ENCODE measurements at regions not wholly inside any gene's neighbourhood (a gene's known extent, or its start where the extent isn't known, plus 50 kb on each side); places are given as distances from the start of the nearest gene placed in this dataset.

GRCh38 chr3:115246461-115247020 is 99.5 kb upstream of the ZBTB20 start:
- DNase-seq (no peak), ATAC-seq (peak; percentile 83)
- intact Hi-C loops (cut with micrococcal nuclease): no loop called here

- intact Hi-C loops (cut with micrococcal nuclease): no loop called here
- ATAC-seq (no peak), DNase-seq (no peak)
These were observed 101.2 kb upstream of the ZBTB20 start for GRCh38 chr3:115248274-115248673.

- intact Hi-C loops (cut with micrococcal nuclease): no loop called here
- no peak for DNase-seq
These were observed 104.4 kb upstream of the ZBTB20 start for GRCh38 chr3:115251509-115251908.

GRCh38 chr3:115252679-115253078 is 105.6 kb upstream of the ZBTB20 start:
- ATAC-seq: no peak
- DNase-seq: no peak
- intact Hi-C loops (cut with micrococcal nuclease): no loop called here

More at GRCh38 chr3:115251509-115251908, 104.4 kb upstream of the ZBTB20 start:
- ATAC-seq: no peak

- peak; percentile 38 for ATAC-seq
- intact Hi-C loops (cut with micrococcal nuclease): no loop called here
- peak; percentile 33 for DNase-seq
These were observed 107.6 kb upstream of the ZBTB20 start for GRCh38 chr3:115254492-115255196.

- intact Hi-C loops (cut with micrococcal nuclease): no loop called here
- no peak for DNase-seq
- ATAC-seq: no peak
These were observed 108.1 kb upstream of the ZBTB20 start for GRCh38 chr3:115255197-115255585.

- intact Hi-C loops (cut with micrococcal nuclease): no loop called here
- no peak for ATAC-seq
- DNase-seq: no peak
These were observed 123.8 kb upstream of the ZBTB20 start for GRCh38 chr3:115270849-115271248.

- no peak for ATAC-seq
- intact Hi-C loops (cut with micrococcal nuclease): no loop called here
- DNase-seq: no peak
These were observed 125.1 kb upstream of the ZBTB20 start for GRCh38 chr3:115272036-115272824.

GRCh38 chr3:115275896-115276295 is 128.8 kb upstream of the ZBTB20 start:
- intact Hi-C loops (cut with micrococcal nuclease): no loop called here
- DNase-seq (no peak), ATAC-seq (peak; percentile 56)

- DNase-seq: no peak
- ATAC-seq: peak; percentile 68
- intact Hi-C loops (cut with micrococcal nuclease): no loop called here
These were observed 132.9 kb upstream of the ZBTB20 start for GRCh38 chr3:115279939-115280338.

GRCh38 chr3:115280506-115280905 is 133.4 kb upstream of the ZBTB20 start:
- ATAC-seq: peak; percentile 39

GRCh38 chr3:115281697-115282675 is 134.9 kb upstream of the ZBTB20 start:
- ATAC-seq (no peak), DNase-seq (no peak)
- intact Hi-C loops (cut with micrococcal nuclease): no loop called here

More at GRCh38 chr3:115280506-115280905, 133.4 kb upstream of the ZBTB20 start:
- intact Hi-C loops (cut with micrococcal nuclease): no loop called here
- DNase-seq: no peak

GRCh38 chr3:115284980-115285379 is 137.9 kb upstream of the ZBTB20 start:
- no peak for ATAC-seq
- DNase-seq: no peak
- intact Hi-C loops (cut with micrococcal nuclease): no loop called here

- no peak for ATAC-seq
These were observed 139.6 kb upstream of the ZBTB20 start for GRCh38 chr3:115286529-115287197.

GRCh38 chr3:115287198-115287597 is 140.1 kb upstream of the ZBTB20 start:
- DNase-seq (no peak), ATAC-seq (no peak)
- intact Hi-C loops (cut with micrococcal nuclease): no loop called here

More at GRCh38 chr3:115286529-115287197, 139.6 kb upstream of the ZBTB20 start:
- intact Hi-C loops (cut with micrococcal nuclease): no loop called here
- no peak for DNase-seq

GRCh38 chr3:115292131-115292530 is 145.0 kb upstream of the ZBTB20 start:
- DNase-seq: no peak
- intact Hi-C loops (cut with micrococcal nuclease): no loop called here
- no peak for ATAC-seq

- ATAC-seq (no peak), DNase-seq (no peak)
- intact Hi-C loops (cut with micrococcal nuclease): no loop called here
These were observed 145.6 kb upstream of the ZBTB20 start for GRCh38 chr3:115292677-115293165.

- intact Hi-C loops (cut with micrococcal nuclease): no loop called here
- DNase-seq: no peak
- ATAC-seq: peak; percentile 59
These were observed 146.2 kb upstream of the ZBTB20 start for GRCh38 chr3:115293321-115293720.

Measured in left ventricle myocardium superior (tissue), 1 donor.